B cell (primary cell): ENCODE measurements at regions not wholly inside any gene's neighbourhood (a gene's known extent, or its start where the extent isn't known, plus 50 kb on each side); places are given as distances from the start of the nearest gene placed in this dataset. TPM values are rescaled to one million over a fixed set of nuclear protein-coding genes. Genes with fewer than 3 reads are reported as not detected.

Source experiments
- small RNA-seq: library from RNA; depleted of rRNA; stranded (forward); fragments of <200 nt; gene quantifications from one replicate; pipeline ENCODE3, GENCODE V24; 2012; ENCODE audit warnings: low replicate concordance, low read depth; ENCODE audit not compliant: insufficient read length

Small RNA genes lying in the stretch of these regions (small RNA-seq; reads per million reads assigned to genes)
- gene RN7SL221P, result not detected
